PC-3 (cell line): ENCODE measurements at regions not wholly inside any gene's neighbourhood (a gene's known extent, or its start where the extent isn't known, plus 50 kb on each side); places are given as distances from the start of the nearest gene placed in this dataset.

Source experiments
- ATAC-seq: fragments of 200-7000 bp; cut with Tn5 transposase; 2 replicates; pipeline ENCODE4 v1.9.1; 2020; ENCODE audit warnings: mild to moderate bottlenecking, moderate library complexity
- BruUV-seq: library from RNA; stranded (reverse); fragments of 400-500 nt; replicated peaks from 2 replicates; lab custom pipeline; 2021; lab: Mats Ljungman, UMichigan
- CTCF ChIA-PET: fragments of 300-600 bp; sonication (Branson Sonifier 250); formaldehyde crosslinking; loops from one replicate; lab custom pipeline; 2022; ENCODE audit warnings: antibody characterized with exemption; lab: Charles Lee
- POLR2A ChIA-PET: fragments of 300-600 bp; sonication (Branson Sonifier 250); formaldehyde crosslinking; loops from one replicate; lab custom pipeline; 2022; ENCODE audit warnings: antibody characterized with exemption; ENCODE audit not compliant: unreplicated experiment; lab: Charles Lee
- DNase-seq: peaks from one replicate; pipeline ENCODE4 v3.0.0-alpha.2; 2015
- H2AFZ ChIP-seq: fragments of 300-600 bp; sonication (generic); 2 replicates; pipeline ENCODE4 v1.6.0; 2016; ENCODE audit warnings: antibody characterized with exemption, low read length
- H3F3A ChIP-seq: fragments of 300-600 bp; sonication (generic); one replicate; pipeline ENCODE4 v1.6.0; 2017; ENCODE audit warnings: antibody characterized with exemption, low read length, control low read depth, mild to moderate bottlenecking; ENCODE audit not compliant: unreplicated experiment
- H3K27ac ChIP-seq: fragments of 300-600 bp; sonication (generic); 2 replicates; pipeline ENCODE4 v1.5.1; 2016; ENCODE audit warnings: mild to moderate bottlenecking, low read length
- H3K27me3 ChIP-seq: fragments of 300-600 bp; sonication (generic); 2 replicates; pipeline ENCODE4 v1.6.1; 2016; ENCODE audit warnings: low read length, mixed read lengths
- H3K36me3 ChIP-seq: fragments of 300-600 bp; sonication (generic); 2 replicates; pipeline ENCODE4 v1.6.1; 2016; ENCODE audit warnings: low read depth, mixed run types, low read length, mixed read lengths
- H3K4me1 ChIP-seq: fragments of 300-600 bp; sonication (generic); 2 replicates; pipeline ENCODE4 v1.5.1; 2016; ENCODE audit warnings: low read length; ENCODE audit not compliant: insufficient read depth
- H3K4me2 ChIP-seq: fragments of 300-600 bp; sonication (generic); 2 replicates; pipeline ENCODE4 v1.6.0; 2016; ENCODE audit warnings: low read length
- H3K4me3 ChIP-seq: fragments of 300-600 bp; sonication (generic); 2 replicates; pipeline ENCODE4 v1.5.1; 2016; ENCODE audit warnings: mild to moderate bottlenecking, low read length, mixed read lengths
- H3K79me2 ChIP-seq: fragments of 300-600 bp; sonication (generic); 2 replicates; pipeline ENCODE4 v1.6.1; 2017; ENCODE audit warnings: low read length, mixed read lengths
- H3K9ac ChIP-seq: fragments of 300-600 bp; sonication (generic); 2 replicates; pipeline ENCODE4 v1.6.0; 2016; ENCODE audit warnings: mild to moderate bottlenecking, low read length
- H3K9me2 ChIP-seq: fragments of 300-600 bp; sonication (generic); replicated peaks from 2 replicates; pipeline ENCODE4 v1.6.1; 2016; ENCODE audit warnings: mixed run types, low read length, mixed read lengths
- H3K9me3 ChIP-seq: fragments of 300-600 bp; sonication (generic); 2 replicates; pipeline ENCODE4 v1.6.1; 2016; ENCODE audit warnings: low read length, mixed read lengths
- H4K20me1 ChIP-seq: fragments of 300-600 bp; sonication (generic); 2 replicates; pipeline ENCODE4 v1.6.1; 2016; ENCODE audit warnings: low read length, mixed read lengths
- EZH2 ChIP-seq: fragments of 300-600 bp; sonication (generic); IDR thresholded peaks from one replicate; pipeline ENCODE4 v1.6.1; 2017; ENCODE audit warnings: antibody characterized with exemption, mild to moderate bottlenecking, low read length; ENCODE audit not compliant: unreplicated experiment
- EZH2phosphoT487 ChIP-seq: fragments of 300-600 bp; sonication (generic); IDR thresholded peaks from 2 replicates; pipeline ENCODE4 v1.6.1; 2018; ENCODE audit warnings: mild to moderate bottlenecking, antibody characterized with exemption, low read length, borderline replicate concordance
- intact Hi-C: fragments of 100-400 bp; cut with micrococcal nuclease; formaldehyde crosslinking; loops from 2 replicates; pipeline ENCODE4 v1.9.0; 2023
- TF ChIP-seq, protein P1 (sequence below): fragments of 300-600 bp; sonication (generic); conservative IDR thresholded peaks from 2 replicates; pipeline ENCODE4 v1.5.1; 2017; ENCODE audit warnings: antibody characterized with exemption, low read depth, mild to moderate bottlenecking, low read length

- no peaks in the 10 kb centered on the region for H3F3A ChIP-seq
- POLR2A ChIA-PET = no interaction called here
- no peaks in the 10 kb centered on the region for H3K9me2 ChIP-seq
- no peak overlapping the region for H2AFZ ChIP-seq
- DNase-seq (no peak), ATAC-seq (no peak)
- CTCF ChIA-PET = no interaction called here
- no peak for TF ChIP-seq EZH2phosphoT487
- H3K27ac ChIP-seq = no peak overlapping the region
- H4K20me1 ChIP-seq = no peaks in the 10 kb centered on the region
- H3K36me3 ChIP-seq = no peaks in the 10 kb centered on the region
- no peak overlapping the region for H3K4me2 ChIP-seq
- H3K4me1 ChIP-seq = no peaks in the 10 kb centered on the region
- no peaks in the 10 kb centered on the region for H3K79me2 ChIP-seq
- intact Hi-C loops = no loop called here
- no peaks in the 10 kb centered on the region for H3K27me3 ChIP-seq
- H3K9me3 ChIP-seq = no peaks in the 10 kb centered on the region
- H3K4me3 ChIP-seq = no peak overlapping the region
- BruUV-seq = no TSS peak
- H3K9ac ChIP-seq = no peak overlapping the region
These were observed 682.5 kb downstream of the QKI start for GRCh38 chr6:164097056-164097455.

GRCh38 chr6:164095056-164095455, 680.5 kb downstream of the QKI start:
- TF ChIP-seq EZH2phosphoT487 (no peak), EZH2 (no peak)
- TF ChIP-seq, protein P1, sequence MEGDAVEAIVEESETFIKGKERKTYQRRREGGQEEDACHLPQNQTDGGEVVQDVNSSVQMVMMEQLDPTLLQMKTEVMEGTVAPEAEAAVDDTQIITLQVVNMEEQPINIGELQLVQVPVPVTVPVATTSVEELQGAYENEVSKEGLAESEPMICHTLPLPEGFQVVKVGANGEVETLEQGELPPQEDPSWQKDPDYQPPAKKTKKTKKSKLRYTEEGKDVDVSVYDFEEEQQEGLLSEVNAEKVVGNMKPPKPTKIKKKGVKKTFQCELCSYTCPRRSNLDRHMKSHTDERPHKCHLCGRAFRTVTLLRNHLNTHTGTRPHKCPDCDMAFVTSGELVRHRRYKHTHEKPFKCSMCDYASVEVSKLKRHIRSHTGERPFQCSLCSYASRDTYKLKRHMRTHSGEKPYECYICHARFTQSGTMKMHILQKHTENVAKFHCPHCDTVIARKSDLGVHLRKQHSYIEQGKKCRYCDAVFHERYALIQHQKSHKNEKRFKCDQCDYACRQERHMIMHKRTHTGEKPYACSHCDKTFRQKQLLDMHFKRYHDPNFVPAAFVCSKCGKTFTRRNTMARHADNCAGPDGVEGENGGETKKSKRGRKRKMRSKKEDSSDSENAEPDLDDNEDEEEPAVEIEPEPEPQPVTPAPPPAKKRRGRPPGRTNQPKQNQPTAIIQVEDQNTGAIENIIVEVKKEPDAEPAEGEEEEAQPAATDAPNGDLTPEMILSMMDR = no peak
- intact Hi-C loops = no loop called here
- ATAC-seq = no peak
- DNase-seq = no peak
- H3K4me3 ChIP-seq = no peak overlapping the region
- no peaks in the 10 kb centered on the region for H3K9me2 ChIP-seq
- H2AFZ ChIP-seq = no peak overlapping the region
- no peak overlapping the region for H3K9ac ChIP-seq
- no peaks in the 10 kb centered on the region for H3K27me3 ChIP-seq
- H3F3A ChIP-seq = no peaks in the 10 kb centered on the region
- no TSS peak for BruUV-seq
- ChIA-PET POLR2A (no interaction called here), CTCF (no interaction called here)
- H3K9me3 ChIP-seq = no peaks in the 10 kb centered on the region
- no peaks in the 10 kb centered on the region for H3K79me2 ChIP-seq
- H3K4me1 ChIP-seq = no peaks in the 10 kb centered on the region
- H3K36me3 ChIP-seq = no peaks in the 10 kb centered on the region
- H4K20me1 ChIP-seq = no peaks in the 10 kb centered on the region
- no peak overlapping the region for H3K4me2 ChIP-seq
- no peak overlapping the region for H3K27ac ChIP-seq

DNA sequence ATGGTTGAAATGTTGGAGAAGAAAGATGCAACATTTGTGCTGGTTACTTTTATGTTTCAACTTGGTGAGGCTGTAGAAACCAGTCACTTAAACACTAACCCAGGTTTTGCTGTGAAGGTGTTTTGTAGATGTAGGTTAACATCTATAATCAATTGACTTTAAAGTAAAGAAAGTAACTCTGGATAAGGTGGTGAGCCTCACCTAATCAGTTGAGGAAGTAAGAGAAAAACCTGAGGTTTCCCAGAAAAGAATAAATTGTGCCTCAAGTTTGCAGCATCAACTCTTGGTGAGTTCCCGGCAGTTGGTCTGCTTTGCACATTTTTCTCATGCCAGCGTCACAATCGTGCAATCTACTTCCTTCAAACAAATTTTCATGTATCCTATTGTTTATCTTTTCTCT, 673.4 kb downstream of the QKI start:
- CTCF ChIA-PET = no interaction called here
- no peaks in the 10 kb centered on the region for H3K79me2 ChIP-seq
- H3K27me3 ChIP-seq = no peaks in the 10 kb centered on the region
- H4K20me1 ChIP-seq = no peaks in the 10 kb centered on the region
- no peaks in the 10 kb centered on the region for H3K36me3 ChIP-seq
- H3F3A ChIP-seq = no peaks in the 10 kb centered on the region
- POLR2A ChIA-PET = no interaction called here
- no peaks in the 10 kb centered on the region for H3K4me1 ChIP-seq
- H3K4me2 ChIP-seq = no peak overlapping the region
- BruUV-seq = no TSS peak
- intact Hi-C loops = no loop called here
- TF ChIP-seq EZH2phosphoT487 (no peak), EZH2 (no peak)
- TF ChIP-seq, protein P1 = no peak
- no peaks in the 10 kb centered on the region for H3K9me3 ChIP-seq
- H3K27ac ChIP-seq = no peak overlapping the region
- no peak overlapping the region for H2AFZ ChIP-seq
- no peak for ATAC-seq
- no peak for DNase-seq
- no peak overlapping the region for H3K9ac ChIP-seq
- H3K9me2 ChIP-seq = no peaks in the 10 kb centered on the region
- no peak overlapping the region for H3K4me3 ChIP-seq
